Dedifferentiated amniotic fluid mesenchymal stem cell (primary cell): ENCODE measurements at regions not wholly inside any gene's neighbourhood (a gene's known extent, or its start where the extent isn't known, plus 50 kb on each side); places are given as distances from the start of the nearest gene placed in this dataset.

Experiments used
- DNase-seq: peaks from one replicate; pipeline ENCODE4 v3.0.0-alpha.2; 2016; ENCODE audit errors: extremely low spot score

GRCh38 chr21:22573834-22574233 lies 1575.6 kb downstream of the NCAM2 start:
- no peak for DNase-seq

DNA sequence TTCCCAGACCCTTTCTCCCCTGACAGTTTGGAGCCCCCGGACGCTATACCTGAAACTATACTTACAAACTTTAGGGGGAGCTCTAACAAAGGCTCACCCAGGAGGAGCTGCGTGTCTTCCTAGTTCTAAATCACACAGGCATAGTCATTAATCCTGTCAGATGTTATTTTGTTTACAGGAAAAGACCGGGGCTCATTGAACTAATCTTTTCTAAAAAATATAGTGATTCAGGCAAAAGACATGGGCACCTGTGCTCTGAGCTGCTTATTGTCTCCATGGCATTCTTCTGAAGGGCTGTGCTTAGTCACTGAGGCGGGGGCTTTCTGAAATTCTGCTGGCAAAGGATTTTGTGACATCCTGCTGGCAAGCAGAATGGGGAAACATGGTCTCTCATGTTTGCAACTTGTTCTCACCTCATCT lies 1577.0 kb downstream of the NCAM2 start:
- DNase-seq: no peak

- no peak for DNase-seq
These were observed 1581.5 kb downstream of the NCAM2 start for GRCh38 chr21:22579741-22580140.

DNA sequence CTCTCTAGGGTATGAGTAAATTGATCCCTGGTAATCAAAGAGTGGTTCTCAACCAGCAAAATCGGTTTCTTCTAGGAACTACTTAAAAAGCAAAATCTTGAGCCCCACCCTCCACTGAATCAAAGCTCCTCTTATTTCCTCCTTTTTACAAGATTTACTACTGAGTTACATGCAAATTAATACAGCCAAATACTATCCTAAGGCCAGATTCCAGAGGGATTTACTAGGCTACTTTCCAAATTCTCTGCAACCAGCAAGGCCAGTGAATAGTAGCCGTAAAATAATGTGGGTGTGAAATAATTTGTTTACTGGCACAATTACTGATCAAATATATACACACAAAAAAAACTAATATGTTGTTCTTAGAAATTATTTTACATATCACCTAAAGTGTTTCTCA lies 1583.8 kb downstream of the NCAM2 start:
- no peak for DNase-seq

DNA sequence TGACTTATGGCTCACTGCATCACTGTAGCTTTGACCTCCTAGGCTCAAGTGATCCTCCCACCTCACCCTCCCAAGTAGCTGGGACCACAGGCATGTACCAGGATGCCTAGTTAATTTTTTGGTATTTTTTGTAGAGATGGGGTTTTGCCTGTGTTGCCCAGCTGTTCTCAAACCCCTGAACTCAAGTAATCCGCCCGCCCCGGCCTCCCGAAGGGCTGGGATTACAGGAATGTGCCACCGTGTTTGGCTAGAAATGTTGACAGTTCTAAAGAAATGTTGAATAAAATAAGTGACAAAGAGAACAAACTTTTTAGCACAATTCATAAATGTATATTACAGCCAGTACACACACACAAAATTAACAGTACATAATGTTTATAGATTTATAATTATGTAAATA lies 1586.1 kb downstream of the NCAM2 start:
- no peak for DNase-seq

- DNase-seq: no peak
These were observed 1587.3 kb downstream of the NCAM2 start for GRCh38 chr21:22585558-22585957.

DNA sequence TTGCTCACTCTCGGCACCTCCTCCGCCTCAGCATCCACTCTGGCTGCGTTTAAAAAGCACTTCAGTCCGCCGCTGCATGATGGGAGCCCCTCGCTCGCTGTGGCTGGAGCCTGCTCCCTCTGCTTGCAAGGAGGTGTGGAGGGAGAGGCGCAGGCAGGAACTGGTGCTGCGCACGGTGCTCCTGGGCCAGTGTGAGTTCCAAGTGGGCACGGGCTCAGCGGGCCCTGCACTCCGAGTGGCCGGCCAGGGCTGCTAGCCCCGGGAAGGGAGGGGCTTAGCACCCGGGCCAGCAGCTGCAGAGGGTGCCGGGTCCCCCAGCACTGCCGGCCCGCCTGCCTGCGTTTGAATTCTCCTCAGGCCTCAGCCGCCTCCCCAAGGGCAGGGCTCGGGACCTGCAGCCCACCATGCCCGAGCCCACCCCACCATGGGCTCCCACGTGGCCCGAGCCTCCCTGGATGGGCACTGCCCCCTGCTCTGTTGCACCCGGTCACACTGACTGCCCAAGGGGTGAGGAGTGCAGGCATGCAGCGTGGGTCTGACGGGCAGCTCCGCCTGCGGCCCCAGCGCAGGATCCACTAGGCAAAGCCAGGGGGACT lies 1599.5 kb downstream of the NCAM2 start:
- no peak for DNase-seq

DNA sequence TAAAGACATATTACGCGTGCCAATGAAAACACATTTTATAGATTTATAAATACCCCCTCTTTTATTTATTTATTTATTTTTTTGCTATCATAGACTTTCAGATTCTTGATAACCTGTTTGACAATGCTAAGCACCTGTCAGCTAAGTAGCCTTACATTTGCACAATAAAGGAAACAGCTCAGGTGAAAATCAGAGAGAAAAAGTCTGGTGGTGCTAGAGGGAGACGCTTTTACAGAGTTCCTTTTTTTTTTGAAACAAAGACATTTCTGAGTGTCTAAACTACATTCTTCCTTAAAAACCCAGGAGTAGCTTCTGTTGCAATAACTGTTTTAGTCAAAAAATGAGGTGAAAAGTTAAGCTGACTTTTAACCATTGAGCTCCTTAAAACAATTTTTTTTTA lies 1611.6 kb downstream of the NCAM2 start:
- DNase-seq: no peak

- no peak for DNase-seq
These were observed 1629.7 kb downstream of the NCAM2 start for GRCh38 chr21:22627911-22628310.

DNA sequence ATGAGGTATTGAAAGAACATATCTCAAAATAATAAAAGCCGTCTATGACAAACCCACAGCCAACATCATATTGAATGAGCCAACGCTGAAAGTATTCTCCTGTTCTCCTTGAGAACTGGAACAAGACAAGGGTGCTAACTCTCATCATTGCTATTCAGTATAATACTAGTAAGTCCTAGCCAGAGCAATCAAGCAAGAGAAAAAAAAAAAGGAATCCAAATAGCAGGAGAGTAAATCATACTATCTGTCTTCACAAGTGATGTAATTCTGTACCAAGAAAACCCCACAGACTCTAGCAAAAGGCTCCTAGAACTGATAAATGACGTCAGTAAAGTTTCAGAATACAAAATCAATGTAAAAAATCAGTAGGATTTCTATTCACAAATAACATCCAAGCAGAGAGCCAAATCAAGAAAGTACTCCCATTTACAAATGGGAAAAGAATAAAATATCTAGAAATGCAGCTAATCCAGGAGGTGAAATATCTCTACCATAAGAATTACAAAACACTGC lies 1632.8 kb downstream of the NCAM2 start:
- no peak for DNase-seq

- DNase-seq: no peak
These were observed 1634.0 kb downstream of the NCAM2 start for GRCh38 chr21:22632176-22632575.

GRCh38 chr21:22649246-22649645 lies 1651.0 kb downstream of the NCAM2 start:
- no peak for DNase-seq

- DNase-seq: no peak
These were observed 1652.0 kb downstream of the NCAM2 start for GRCh38 chr21:22650226-22650625.

- DNase-seq: no peak
These were observed 1659.6 kb downstream of the NCAM2 start for GRCh38 chr21:22657781-22658180.

GRCh38 chr21:22670148-22670547 lies 1671.9 kb downstream of the NCAM2 start:
- DNase-seq: no peak

DNA sequence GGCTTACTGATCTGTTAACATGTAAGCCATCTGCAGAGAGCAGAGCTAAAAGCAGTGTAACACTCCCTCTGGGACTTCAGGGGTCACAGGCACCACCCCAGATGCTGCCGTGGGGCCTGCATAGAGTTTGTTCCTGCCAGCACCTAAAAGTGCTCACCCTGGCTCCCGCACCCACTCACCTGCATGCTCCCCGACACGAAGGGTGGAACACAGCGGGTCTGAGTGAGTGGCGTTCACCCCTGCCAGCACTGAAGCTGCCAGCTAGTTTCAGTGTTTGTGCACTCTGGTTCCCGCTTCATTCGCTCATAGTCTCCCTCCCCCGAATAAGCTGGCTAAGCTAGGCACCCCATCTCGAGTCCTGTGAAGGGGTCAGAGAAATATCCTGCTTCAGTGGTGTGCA lies 1681.0 kb downstream of the NCAM2 start:
- no peak for DNase-seq

DNA sequence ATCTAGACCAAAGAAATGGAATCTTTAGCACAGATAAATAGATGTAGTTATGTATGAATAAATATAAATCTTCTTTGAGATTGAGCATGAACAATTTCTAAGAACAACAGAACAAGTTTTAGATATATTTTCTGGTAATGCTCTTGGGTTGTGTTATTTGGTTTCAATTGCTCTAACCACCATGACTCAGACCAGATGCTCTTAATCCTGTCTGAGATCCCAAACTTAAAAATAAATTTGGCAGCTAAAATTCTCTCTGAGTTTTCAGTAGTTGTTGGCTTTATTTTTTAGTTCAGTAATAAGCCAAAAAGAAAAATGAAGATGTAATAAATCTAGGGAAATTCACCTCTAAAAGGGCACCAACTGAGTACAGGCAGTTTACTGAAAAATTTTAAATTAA lies 1693.4 kb downstream of the NCAM2 start:
- no peak for DNase-seq

DNA sequence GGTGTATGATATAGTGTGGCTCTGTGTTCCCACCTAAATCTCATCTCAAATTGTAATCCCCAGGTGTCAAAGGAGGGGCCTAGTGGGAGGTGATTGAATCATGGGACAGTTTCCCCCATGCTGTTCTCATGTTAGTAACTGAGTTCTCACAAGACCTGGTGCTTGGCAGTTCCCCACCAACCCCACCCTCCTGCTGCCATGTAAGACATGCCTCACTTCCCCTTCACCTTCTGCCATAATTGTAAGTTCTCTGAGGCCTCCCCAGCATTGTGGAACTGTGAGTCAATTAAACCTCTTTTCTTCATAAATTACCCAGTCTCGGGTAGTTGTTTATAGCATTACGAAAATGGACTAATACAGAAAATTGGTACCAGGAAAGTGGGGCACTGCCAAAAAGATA lies 1705.3 kb downstream of the NCAM2 start:
- no peak for DNase-seq

GRCh38 chr21:22710721-22711120 lies 1712.5 kb downstream of the NCAM2 start:
- DNase-seq: no peak

DNA sequence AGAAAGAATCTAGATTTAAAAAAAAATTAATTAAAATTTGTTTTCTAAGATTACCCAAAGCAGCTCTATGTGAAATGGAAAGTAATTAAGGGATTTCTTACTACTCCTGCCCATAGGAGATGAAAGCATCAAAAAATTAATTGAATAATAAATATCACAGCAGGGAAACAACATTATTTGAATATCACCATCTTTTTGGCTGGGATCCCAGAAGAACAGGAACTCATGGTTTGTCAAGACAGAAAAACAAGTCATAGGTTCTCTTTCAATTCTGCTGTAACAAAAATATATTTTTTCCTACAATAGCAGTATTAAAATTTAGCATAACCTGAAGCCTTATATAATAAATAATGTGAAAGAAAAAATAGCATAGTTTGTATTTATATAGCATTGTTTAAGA lies 1713.4 kb downstream of the NCAM2 start:
- DNase-seq: no peak

DNA sequence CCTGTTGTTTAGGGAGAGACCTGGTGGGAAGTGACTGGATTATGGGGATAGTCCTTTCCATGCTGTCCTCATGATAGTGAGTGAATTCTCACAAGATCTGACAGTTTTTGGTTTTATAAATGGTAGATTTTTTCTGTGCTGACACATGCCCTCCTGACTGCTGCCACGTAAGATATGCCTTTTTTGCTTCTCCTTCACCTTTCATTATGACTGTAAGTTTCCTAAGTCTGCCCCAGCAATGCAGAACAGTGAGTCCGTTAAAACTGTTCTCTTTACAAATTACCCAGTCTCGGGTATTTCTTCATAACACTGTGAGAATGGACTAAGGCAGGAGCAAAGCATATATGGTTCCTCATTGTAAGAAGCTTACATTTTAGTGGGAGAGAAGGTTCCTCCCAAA lies 1727.2 kb downstream of the NCAM2 start:
- no peak for DNase-seq

DNA sequence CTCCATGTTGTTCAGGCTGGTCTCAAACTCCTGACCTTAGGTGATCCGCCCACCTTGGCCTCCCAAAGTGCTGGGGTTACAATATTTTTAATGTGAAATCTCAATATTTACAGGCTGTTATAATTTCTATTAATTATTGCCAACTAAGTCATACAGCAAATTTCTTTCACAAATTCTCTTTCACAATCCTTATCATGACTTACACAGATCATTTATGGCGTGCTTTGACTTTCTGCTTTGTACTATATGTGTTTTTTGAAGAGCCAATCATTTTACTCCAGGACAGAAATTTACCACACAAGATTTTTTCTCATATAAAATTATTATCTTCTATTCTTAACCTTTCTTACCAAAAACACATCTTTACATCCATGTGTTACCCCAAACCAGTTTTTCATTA lies 1729.9 kb downstream of the NCAM2 start:
- DNase-seq: no peak

DNA sequence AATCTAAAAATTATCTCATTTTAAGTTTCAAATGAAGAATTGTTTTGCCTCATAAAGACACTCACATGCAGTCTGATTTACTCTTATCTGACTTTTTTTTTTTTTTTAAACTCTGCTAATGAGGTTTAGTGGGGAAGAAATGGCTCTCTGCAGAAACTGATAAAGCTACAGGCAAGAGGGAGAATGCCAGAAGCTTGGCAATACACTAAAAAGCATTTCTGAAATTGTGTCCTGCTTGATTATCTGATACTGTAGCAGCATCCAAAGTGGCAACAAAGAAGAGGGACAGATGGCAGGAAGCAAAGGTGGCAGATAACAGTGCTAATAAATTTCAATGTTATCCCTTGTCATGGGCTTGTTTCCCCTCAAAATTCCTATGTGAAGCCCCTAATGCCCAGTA lies 1744.9 kb downstream of the NCAM2 start:
- no peak for DNase-seq

- DNase-seq: no peak
These were observed 1756.5 kb downstream of the NCAM2 start for GRCh38 chr21:22754746-22755145.
